Activated naive CD8-positive, alpha-beta T cell treated with anti-CD3 and anti-CD28 coated beads for 36 hours (primary cell): ENCODE measurements at regions not wholly inside any gene's neighbourhood (a gene's known extent, or its start where the extent isn't known, plus 50 kb on each side); places are given as distances from the start of the nearest gene placed in this dataset.

ENCODE experiments used
- DNase-seq: peaks from one replicate; pipeline ENCODE4 v3.0.0; 2021
- H3K27ac Mint-ChIP-seq: one replicate; pipeline ENCODE4 v1.8.0; 2022; ENCODE audit warnings: mild to moderate bottlenecking, moderate library complexity, mixed read lengths
- H3K27me3 Mint-ChIP-seq: one replicate; pipeline ENCODE4 v1.8.0; 2022; ENCODE audit warnings: mild to moderate bottlenecking, mixed read lengths
- H3K36me3 Mint-ChIP-seq: one replicate; pipeline ENCODE4 v1.8.0; 2021; ENCODE audit warnings: mild to moderate bottlenecking, mixed read lengths
- H3K4me1 Mint-ChIP-seq: one replicate; pipeline ENCODE4 v1.8.0; 2021; ENCODE audit warnings: mixed read lengths
- H3K4me3 Mint-ChIP-seq: one replicate; pipeline ENCODE4 v1.8.0; 2022; ENCODE audit warnings: mild to moderate bottlenecking, moderate library complexity, mixed read lengths
- H3K9me3 Mint-ChIP-seq: one replicate; pipeline ENCODE4 v1.8.0; 2022; ENCODE audit warnings: mixed read lengths

GRCh38 chr7:23981314-23981713, 271.3 kb downstream of the STK31 start:
- Mint-ChIP-seq H3K27me3 (peaks cover 27% of the 10 kb centered on the region), H3K9me3 (peaks cover 13% of the 10 kb centered on the region), H3K4me1 (no peaks in the 10 kb centered on the region), H3K27ac (no peak overlapping the region), H3K4me3 (no peak overlapping the region), H3K36me3 (no peaks in the 10 kb centered on the region)
- no peak for DNase-seq

DNA sequence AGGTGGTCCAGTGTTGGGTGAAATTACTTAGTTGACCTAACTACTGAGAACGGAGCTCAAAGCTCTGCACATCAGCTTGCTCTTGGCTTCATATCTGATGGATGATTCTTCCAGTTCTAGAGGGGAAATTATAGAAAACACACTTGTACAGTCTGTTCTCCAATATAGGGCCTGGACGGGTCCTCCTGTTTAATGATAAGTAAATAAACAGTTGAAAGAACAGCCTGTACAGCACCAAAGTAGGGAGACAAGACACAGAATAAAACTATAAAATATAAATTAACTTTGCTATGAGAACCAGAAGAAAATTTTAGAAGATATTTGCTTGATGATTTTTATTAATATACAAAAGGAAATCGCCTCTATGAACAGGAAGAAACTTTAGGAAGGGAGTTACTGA, 271.7 kb downstream of the STK31 start:
- H3K27ac Mint-ChIP-seq = no peak overlapping the region
- H3K27me3 Mint-ChIP-seq = peaks cover 27% of the 10 kb centered on the region
- no peak overlapping the region for H3K4me3 Mint-ChIP-seq
- DNase-seq = no peak
- peaks cover 13% of the 10 kb centered on the region for H3K9me3 Mint-ChIP-seq
- H3K4me1 Mint-ChIP-seq = no peaks in the 10 kb centered on the region
- no peaks in the 10 kb centered on the region for H3K36me3 Mint-ChIP-seq

GRCh38 chr7:24005517-24005916, 278.5 kb upstream of the NPY start:
- peaks cover 2% of the 10 kb centered on the region for H3K36me3 Mint-ChIP-seq
- H3K27me3 Mint-ChIP-seq = peaks cover 10% of the 10 kb centered on the region
- H3K4me3 Mint-ChIP-seq = no peak overlapping the region
- H3K4me1 Mint-ChIP-seq = no peaks in the 10 kb centered on the region
- H3K9me3 Mint-ChIP-seq = peaks cover 4% of the 10 kb centered on the region
- no peak overlapping the region for H3K27ac Mint-ChIP-seq
- no peak for DNase-seq

DNA sequence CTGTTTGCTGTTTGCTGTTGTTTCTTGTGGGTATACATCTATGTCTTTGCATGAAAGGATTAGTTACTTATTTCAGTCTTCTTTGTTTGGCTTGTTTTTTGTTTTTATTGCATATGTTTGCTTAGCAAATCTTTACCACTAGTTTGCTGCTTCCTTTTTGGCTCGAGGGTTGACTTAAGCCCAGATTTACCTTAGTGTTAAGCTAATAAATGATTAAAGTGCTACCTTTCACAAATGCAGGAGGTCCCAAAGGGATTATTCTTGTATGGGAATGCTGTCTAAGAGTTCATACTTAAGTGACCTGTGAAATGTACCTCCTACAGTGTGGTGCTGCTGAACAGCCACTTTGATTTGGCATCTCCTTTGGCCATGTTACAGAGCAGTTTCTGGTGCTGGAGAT, 273.5 kb upstream of the NPY start:
- Mint-ChIP-seq H3K36me3 (peaks cover 2% of the 10 kb centered on the region), H3K9me3 (peaks cover 11% of the 10 kb centered on the region), H3K4me3 (no peak overlapping the region), H3K27me3 (peaks cover 22% of the 10 kb centered on the region), H3K4me1 (no peaks in the 10 kb centered on the region), H3K27ac (no peak overlapping the region)
- no peak for DNase-seq

GRCh38 chr7:24017519-24017918, 266.5 kb upstream of the NPY start:
- no peaks in the 10 kb centered on the region for H3K4me1 Mint-ChIP-seq
- H3K36me3 Mint-ChIP-seq = no peaks in the 10 kb centered on the region
- no peak overlapping the region for H3K4me3 Mint-ChIP-seq
- H3K27ac Mint-ChIP-seq = no peak overlapping the region
- H3K27me3 Mint-ChIP-seq = peaks cover 4% of the 10 kb centered on the region
- DNase-seq = no peak
- H3K9me3 Mint-ChIP-seq = peaks cover 5% of the 10 kb centered on the region

DNA sequence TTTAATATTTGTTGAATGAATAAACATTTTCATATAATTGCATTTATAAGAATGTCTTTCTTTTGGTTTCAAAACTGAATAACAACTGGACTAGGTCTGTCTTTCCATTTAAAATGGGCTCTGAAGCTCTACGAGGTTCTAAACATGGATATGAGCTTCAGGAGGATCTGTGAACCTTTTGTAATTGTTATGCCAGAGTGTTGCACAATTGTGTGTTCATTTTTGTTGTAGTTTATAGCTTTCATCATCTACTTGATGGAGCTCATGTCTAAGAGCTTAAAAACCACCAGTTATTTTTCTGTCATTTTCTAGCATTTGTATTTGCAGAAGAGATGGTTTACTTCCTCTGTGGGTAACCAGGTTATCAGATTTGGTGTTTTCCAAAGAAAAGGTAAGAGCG, 265.7 kb upstream of the NPY start:
- DNase-seq = no peak
- Mint-ChIP-seq H3K9me3 (no peaks in the 10 kb centered on the region), H3K27me3 (peaks cover 4% of the 10 kb centered on the region), H3K4me3 (no peak overlapping the region), H3K27ac (no peak overlapping the region), H3K36me3 (no peaks in the 10 kb centered on the region), H3K4me1 (no peaks in the 10 kb centered on the region)

DNA sequence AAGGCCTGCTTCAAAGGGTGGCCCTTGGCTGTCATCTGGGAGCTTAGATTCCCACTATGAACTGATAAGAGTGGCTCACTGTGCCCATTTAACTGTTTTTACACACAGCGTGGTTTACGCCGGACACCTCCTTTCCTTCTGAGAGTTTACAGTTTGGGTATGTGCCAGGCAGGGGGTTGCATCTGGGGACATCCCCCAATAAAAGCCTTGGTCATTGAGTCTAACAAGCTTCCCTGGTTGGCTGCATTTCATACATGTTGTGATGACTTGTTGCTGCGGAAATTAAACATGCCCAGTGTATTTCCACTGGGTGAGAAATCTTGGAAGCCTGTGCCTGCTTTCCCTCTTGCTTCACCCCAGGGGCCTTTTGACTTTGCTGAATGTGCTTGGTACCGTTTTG, 264.1 kb upstream of the NPY start:
- Mint-ChIP-seq H3K9me3 (no peaks in the 10 kb centered on the region), H3K27me3 (peaks cover 7% of the 10 kb centered on the region), H3K4me1 (no peaks in the 10 kb centered on the region), H3K4me3 (no peak overlapping the region), H3K27ac (no peak overlapping the region), H3K36me3 (no peaks in the 10 kb centered on the region)
- DNase-seq = no peak

- no peaks in the 10 kb centered on the region for H3K4me1 Mint-ChIP-seq
- H3K27ac Mint-ChIP-seq = no peak overlapping the region
- peaks cover 7% of the 10 kb centered on the region for H3K27me3 Mint-ChIP-seq
- H3K9me3 Mint-ChIP-seq = no peaks in the 10 kb centered on the region
- no peak for DNase-seq
- H3K36me3 Mint-ChIP-seq = no peaks in the 10 kb centered on the region
- no peak overlapping the region for H3K4me3 Mint-ChIP-seq
Observed at GRCh38 chr7:24024276-24025068, 259.5 kb upstream of the NPY start.

DNA sequence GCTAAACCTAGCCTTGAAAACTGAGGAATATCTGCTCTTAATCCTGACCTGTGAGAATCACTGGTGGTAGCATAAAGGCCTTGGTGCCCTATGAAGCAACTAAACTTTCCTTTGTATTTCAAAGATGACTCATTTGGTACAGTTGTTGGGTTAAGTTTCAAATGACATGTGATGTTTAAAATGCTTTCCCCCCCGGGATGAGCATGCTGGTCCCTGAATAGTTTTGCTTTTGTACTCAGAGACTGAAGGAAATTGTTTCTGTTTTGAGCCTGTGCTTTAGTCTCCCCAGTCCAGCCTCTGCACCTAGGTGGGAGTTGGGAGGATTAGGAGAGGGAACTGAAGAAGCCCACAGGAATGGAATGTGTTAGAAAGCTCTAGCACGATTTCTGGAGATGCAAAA, 258.9 kb upstream of the NPY start:
- H3K36me3 Mint-ChIP-seq = no peaks in the 10 kb centered on the region
- H3K9me3 Mint-ChIP-seq = no peaks in the 10 kb centered on the region
- H3K4me1 Mint-ChIP-seq = no peaks in the 10 kb centered on the region
- no peak for DNase-seq
- H3K27ac Mint-ChIP-seq = no peak overlapping the region
- no peak overlapping the region for H3K4me3 Mint-ChIP-seq
- peaks cover 7% of the 10 kb centered on the region for H3K27me3 Mint-ChIP-seq

GRCh38 chr7:24025765-24026164, 258.2 kb upstream of the NPY start:
- H3K4me1 Mint-ChIP-seq = no peaks in the 10 kb centered on the region
- DNase-seq = no peak
- peaks cover 7% of the 10 kb centered on the region for H3K27me3 Mint-ChIP-seq
- no peak overlapping the region for H3K27ac Mint-ChIP-seq
- no peak overlapping the region for H3K4me3 Mint-ChIP-seq
- no peaks in the 10 kb centered on the region for H3K9me3 Mint-ChIP-seq
- no peaks in the 10 kb centered on the region for H3K36me3 Mint-ChIP-seq

- no peak overlapping the region for H3K27ac Mint-ChIP-seq
- H3K36me3 Mint-ChIP-seq = no peaks in the 10 kb centered on the region
- H3K4me3 Mint-ChIP-seq = no peak overlapping the region
- DNase-seq = no peak
- H3K9me3 Mint-ChIP-seq = no peaks in the 10 kb centered on the region
- H3K27me3 Mint-ChIP-seq = peaks cover 7% of the 10 kb centered on the region
- no peaks in the 10 kb centered on the region for H3K4me1 Mint-ChIP-seq
Observed at GRCh38 chr7:24026351-24026750, 257.6 kb upstream of the NPY start.

GRCh38 chr7:24029068-24029467, 254.9 kb upstream of the NPY start:
- Mint-ChIP-seq H3K27me3 (peaks cover 7% of the 10 kb centered on the region), H3K4me1 (no peaks in the 10 kb centered on the region), H3K36me3 (no peaks in the 10 kb centered on the region), H3K4me3 (no peak overlapping the region), H3K27ac (no peak overlapping the region), H3K9me3 (no peaks in the 10 kb centered on the region)
- DNase-seq = no peak

DNA sequence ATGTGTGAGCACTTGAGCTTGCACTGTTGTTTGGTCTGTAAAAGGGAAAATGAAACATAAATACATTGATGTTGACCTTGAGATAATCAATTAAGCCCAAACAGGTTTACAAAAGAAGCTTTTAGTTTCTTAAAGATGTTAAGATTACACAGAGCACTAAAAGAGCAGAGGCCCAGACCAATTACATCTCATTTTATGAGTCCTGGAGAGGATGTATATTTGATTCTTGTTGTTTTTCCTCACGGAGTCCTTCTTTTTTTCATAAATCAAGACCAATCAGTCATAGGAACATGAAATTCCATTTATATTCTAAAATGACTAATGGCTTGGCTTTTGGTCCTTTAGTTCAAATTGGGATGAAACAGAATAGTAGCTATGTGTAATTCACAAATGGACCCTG, 249.7 kb upstream of the NPY start:
- Mint-ChIP-seq H3K4me1 (peaks cover 5% of the 10 kb centered on the region), H3K36me3 (no peaks in the 10 kb centered on the region), H3K9me3 (peaks cover 1% of the 10 kb centered on the region), H3K4me3 (no peak overlapping the region), H3K27me3 (no peaks in the 10 kb centered on the region), H3K27ac (no peak overlapping the region)
- no peak for DNase-seq

- Mint-ChIP-seq H3K27me3 (no peaks in the 10 kb centered on the region), H3K4me3 (no peak overlapping the region), H3K27ac (no peak overlapping the region), H3K9me3 (peaks cover 1% of the 10 kb centered on the region), H3K36me3 (no peaks in the 10 kb centered on the region), H3K4me1 (peaks cover 5% of the 10 kb centered on the region)
- no peak for DNase-seq
Observed at GRCh38 chr7:24035366-24036032, 248.5 kb upstream of the NPY start.

GRCh38 chr7:24036033-24036412, 248.0 kb upstream of the NPY start:
- peaks cover 5% of the 10 kb centered on the region for H3K4me1 Mint-ChIP-seq
- H3K27ac Mint-ChIP-seq = no peak overlapping the region
- no peak for DNase-seq
- peaks cover 1% of the 10 kb centered on the region for H3K9me3 Mint-ChIP-seq
- no peaks in the 10 kb centered on the region for H3K36me3 Mint-ChIP-seq
- H3K27me3 Mint-ChIP-seq = no peaks in the 10 kb centered on the region
- no peak overlapping the region for H3K4me3 Mint-ChIP-seq

DNA sequence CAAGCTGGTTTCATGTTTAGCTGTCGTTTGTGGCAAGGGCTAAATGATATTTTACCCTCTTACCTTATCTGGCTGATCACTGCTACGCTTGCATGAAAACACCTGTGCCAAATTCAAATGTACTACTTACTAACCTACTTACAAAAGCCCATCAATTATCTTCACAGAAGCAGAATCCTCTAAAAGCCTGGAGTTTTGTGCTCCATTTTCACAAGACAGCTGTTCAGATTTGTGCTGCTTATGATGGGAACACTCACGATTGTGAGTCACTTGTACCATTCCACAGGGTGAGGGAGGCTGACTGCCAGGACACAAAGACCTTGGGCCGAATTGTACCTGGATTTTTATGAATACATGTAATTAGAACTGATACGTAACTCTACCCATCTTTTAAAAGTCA, 245.0 kb upstream of the NPY start:
- H3K27me3 Mint-ChIP-seq = no peaks in the 10 kb centered on the region
- no peak for DNase-seq
- peaks cover 5% of the 10 kb centered on the region for H3K4me1 Mint-ChIP-seq
- H3K9me3 Mint-ChIP-seq = peaks cover 1% of the 10 kb centered on the region
- H3K27ac Mint-ChIP-seq = no peak overlapping the region
- H3K36me3 Mint-ChIP-seq = no peaks in the 10 kb centered on the region
- H3K4me3 Mint-ChIP-seq = no peak overlapping the region
